GM23338 (cell line): ENCODE measurements at regions not wholly inside any gene's neighbourhood (a gene's known extent, or its start where the extent isn't known, plus 50 kb on each side); places are given as distances from the start of the nearest gene placed in this dataset.

Experiments used
- TF ChIP-seq, protein P1 (sequence below): IDR thresholded peaks from one replicate; pipeline ENCODE4 v1.6.1; 2018; ENCODE audit warnings: antibody characterized with exemption; ENCODE audit not compliant: unreplicated experiment
- TF ChIP-seq, protein P2 (sequence below), 2 experiments: fragments of 200-600 bp in 1 of 2; sonication (generic) in 1 of 2; conservative IDR thresholded peaks; 2 replicates each; pipeline versions ENCODE4 v1.5.1 to v1.6.1; 2016 to 2017; ENCODE audit warnings: antibody characterized with exemption in 2 of 2, low read depth in 2 of 2, mild to moderate bottlenecking in 2 of 2, moderate library complexity in 1 of 2

- TF ChIP-seq, protein P1, sequence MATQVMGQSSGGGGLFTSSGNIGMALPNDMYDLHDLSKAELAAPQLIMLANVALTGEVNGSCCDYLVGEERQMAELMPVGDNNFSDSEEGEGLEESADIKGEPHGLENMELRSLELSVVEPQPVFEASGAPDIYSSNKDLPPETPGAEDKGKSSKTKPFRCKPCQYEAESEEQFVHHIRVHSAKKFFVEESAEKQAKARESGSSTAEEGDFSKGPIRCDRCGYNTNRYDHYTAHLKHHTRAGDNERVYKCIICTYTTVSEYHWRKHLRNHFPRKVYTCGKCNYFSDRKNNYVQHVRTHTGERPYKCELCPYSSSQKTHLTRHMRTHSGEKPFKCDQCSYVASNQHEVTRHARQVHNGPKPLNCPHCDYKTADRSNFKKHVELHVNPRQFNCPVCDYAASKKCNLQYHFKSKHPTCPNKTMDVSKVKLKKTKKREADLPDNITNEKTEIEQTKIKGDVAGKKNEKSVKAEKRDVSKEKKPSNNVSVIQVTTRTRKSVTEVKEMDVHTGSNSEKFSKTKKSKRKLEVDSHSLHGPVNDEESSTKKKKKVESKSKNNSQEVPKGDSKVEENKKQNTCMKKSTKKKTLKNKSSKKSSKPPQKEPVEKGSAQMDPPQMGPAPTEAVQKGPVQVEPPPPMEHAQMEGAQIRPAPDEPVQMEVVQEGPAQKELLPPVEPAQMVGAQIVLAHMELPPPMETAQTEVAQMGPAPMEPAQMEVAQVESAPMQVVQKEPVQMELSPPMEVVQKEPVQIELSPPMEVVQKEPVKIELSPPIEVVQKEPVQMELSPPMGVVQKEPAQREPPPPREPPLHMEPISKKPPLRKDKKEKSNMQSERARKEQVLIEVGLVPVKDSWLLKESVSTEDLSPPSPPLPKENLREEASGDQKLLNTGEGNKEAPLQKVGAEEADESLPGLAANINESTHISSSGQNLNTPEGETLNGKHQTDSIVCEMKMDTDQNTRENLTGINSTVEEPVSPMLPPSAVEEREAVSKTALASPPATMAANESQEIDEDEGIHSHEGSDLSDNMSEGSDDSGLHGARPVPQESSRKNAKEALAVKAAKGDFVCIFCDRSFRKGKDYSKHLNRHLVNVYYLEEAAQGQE, result no peak
- TF ChIP-seq, protein P2, sequence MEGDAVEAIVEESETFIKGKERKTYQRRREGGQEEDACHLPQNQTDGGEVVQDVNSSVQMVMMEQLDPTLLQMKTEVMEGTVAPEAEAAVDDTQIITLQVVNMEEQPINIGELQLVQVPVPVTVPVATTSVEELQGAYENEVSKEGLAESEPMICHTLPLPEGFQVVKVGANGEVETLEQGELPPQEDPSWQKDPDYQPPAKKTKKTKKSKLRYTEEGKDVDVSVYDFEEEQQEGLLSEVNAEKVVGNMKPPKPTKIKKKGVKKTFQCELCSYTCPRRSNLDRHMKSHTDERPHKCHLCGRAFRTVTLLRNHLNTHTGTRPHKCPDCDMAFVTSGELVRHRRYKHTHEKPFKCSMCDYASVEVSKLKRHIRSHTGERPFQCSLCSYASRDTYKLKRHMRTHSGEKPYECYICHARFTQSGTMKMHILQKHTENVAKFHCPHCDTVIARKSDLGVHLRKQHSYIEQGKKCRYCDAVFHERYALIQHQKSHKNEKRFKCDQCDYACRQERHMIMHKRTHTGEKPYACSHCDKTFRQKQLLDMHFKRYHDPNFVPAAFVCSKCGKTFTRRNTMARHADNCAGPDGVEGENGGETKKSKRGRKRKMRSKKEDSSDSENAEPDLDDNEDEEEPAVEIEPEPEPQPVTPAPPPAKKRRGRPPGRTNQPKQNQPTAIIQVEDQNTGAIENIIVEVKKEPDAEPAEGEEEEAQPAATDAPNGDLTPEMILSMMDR (conservative IDR thresholded peaks at IDR 0.05; ENCODE audit: low read depth in 2 of 2), result no peak
Observed at GRCh38 chr11:109086931-109087330, 335.1 kb upstream of the C11orf87 start.
